Astrocyte (in vitro differentiated cells and primary cell): ENCODE measurements at regions not wholly inside any gene's neighbourhood (a gene's known extent, or its start where the extent isn't known, plus 50 kb on each side); places are given as distances from the start of the nearest gene placed in this dataset.
"Not testable (repeated sequence)": the region's sequence is repeated elsewhere in the genome, so short reads cannot be mapped to it uniquely, and the experiment has no call there.

ENCODE experiments used
- CTCF ChIP-seq: IDR thresholded peaks from 2 replicates; pipeline ENCODE4 v1.5.1; 2011; ENCODE audit warnings: low read depth, mild to moderate bottlenecking, inconsistent platforms, low read length, moderate library complexity; ENCODE audit not compliant: insufficient read depth
- EZH2 ChIP-seq: IDR thresholded peaks from 2 replicates; pipeline ENCODE4 v1.6.1; 2012; ENCODE audit warnings: mild to moderate bottlenecking, low read length, inconsistent platforms; ENCODE audit not compliant: insufficient read depth

GRCh38 chr4:22624002-22624401 is 68.7 kb upstream of the GBA3 start:
- TF ChIP-seq EZH2, CTCF: not testable (repeated sequence)
